ENCODE measurements at regions not wholly inside any gene's neighbourhood (a gene's known extent, or its start where the extent isn't known, plus 50 kb on each side); places are given as distances from the start of the nearest gene placed in this dataset.

DNA sequence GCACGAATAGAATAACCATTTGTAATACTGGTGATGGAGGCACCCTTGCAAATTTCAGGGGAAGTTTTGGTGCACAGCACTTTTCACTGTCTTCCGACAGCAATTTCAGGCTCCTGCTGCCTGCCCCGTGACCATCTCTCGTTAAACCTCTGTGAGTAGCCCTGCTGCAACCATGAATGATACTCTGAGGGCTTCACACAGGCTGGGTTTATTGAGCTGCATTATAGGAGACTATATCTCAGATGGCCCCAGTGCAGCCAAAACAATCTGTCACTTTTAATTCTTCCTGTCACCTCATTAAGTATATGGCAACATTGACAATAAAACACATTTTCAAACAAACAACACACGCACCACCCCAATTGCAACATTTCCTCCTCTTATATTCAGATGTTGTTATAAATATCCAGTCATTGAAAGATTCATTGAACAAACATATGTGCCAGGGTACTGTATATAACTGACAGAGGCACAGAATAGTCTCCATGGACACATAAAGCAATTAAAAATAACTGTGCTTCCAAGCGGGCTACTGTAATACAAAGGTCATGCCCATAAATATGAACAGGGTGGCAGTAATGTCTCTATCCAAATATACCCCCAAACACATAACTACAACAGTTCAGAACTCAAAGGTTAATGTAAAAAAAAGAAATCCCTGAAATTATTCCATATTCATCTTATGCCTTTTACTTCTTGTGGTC, 477.0 kb downstream of the GBA3 start:
- DNase-seq (ENCODE audit: low read depth, low spot score), result no peak

DNA sequence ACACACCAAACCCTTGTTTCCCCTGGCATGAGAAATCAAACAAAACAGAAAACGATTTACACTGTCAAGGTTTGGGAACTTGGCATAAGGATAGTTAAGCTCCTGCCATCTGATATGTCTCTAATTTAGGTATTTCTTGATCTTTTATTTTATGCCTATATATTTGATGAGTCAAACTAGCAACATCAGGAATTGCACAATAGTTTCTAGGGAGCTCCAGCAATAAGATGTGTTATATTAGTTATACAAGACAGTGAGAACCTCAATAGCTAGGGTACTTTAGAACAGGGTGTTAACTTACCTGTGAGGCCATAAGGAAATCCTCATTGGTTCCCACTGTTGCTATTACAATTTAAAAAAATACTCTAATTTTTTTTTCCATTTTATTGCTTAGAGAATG, 474.2 kb downstream of the GBA3 start:
- DNase-seq (ENCODE audit: low read depth, low spot score), result no peak

DNA sequence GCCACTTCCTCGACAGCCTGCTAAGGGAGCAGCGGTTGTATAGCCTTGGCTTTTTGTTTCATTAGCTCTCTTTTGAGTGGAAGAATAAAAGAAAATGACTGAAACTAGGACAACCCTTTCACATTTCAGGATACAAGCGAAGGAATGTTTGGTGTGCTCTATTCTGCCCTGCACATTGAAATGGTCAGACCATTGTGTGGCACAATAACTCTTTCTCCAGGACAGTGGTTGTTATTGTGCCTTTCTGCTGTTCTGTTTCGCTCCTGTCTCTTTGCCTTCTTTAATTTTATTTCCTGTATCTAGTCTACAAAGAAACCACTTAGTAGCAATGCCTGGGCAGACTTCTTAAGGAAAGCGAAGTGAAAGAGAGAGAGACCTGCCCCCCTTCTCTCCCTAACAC, 473.7 kb downstream of the GBA3 start:
- DNase-seq (ENCODE audit: low read depth, low spot score), result no peak

DNA sequence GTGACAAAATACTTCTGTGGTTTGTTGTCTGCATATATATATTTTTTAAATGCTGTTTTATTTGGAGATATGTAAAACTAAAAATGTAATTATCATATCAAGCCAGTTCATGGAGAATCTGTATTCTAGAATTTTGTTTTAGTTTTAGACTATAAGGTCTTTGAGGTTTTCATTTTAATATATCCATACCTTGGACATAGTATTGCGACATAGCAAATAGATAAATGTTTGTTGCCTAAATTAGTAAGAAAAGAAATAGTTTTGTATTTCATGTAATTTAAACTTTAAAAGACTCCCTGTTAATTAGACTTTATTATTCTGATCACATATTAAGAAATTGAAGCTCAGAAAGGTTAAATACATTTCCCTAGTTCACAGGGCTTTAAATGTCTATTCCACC, 472.9 kb downstream of the GBA3 start:
- no peak for DNase-seq (ENCODE audit: low read depth, low spot score)

DNA sequence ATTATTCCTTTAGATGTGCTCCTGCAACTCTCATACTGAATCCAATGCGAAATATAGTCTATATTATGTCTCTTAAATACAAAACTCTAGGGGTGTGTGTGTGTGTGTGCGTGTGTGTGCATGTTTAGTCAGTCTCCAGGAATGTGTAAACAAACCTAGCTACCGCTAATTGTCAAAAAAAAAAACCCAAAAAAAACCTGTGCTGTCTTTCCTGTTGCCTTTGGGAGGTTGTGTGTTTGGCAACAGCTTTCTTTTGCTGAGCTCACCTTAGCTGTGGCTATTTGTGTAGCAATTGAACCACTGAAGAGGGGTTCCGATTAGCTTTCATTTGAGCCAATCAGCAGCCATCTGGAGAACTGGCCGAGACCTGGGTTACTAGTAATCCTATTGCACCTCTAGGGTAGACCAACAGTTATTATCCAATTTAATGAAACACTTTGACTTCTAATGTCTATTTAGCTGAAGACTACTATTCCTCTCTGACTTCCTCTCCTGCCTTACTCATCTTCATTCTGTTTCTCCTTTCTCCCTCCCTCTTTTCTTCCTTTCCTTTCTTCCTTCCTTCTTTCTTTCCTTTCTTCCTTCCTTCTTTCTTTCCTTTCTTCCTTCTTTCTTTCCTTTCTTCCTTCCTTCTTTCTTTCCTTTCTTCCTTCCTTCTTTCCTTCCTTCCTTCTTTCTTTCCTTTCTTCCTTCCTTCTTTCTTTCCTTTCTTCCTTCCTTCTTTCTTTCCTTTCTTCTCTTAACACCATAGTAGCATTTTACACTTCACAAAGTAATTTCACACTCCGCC, 471.1 kb downstream of the GBA3 start:
- DNase-seq (ENCODE audit: low read depth, low spot score), result no peak

DNA sequence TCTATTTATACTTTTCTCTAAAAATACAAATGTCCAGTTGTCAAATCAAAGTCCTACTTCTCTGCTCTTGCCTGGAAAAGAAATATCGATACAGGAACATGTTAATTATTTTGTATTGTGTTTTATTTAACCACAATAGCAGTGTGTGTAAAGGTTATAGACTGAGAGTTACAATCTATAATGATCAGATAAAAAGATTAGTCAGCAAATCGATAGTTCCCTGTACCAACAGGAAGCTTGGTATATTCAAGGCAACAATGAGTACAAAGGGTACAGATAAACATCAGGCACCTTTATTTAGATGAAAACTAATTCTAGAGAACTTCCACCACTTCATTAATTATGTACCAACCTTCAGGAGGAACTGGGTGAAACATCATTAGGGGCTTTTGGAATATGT, 469.5 kb downstream of the GBA3 start:
- DNase-seq (ENCODE audit: low read depth, low spot score), result no peak

DNA sequence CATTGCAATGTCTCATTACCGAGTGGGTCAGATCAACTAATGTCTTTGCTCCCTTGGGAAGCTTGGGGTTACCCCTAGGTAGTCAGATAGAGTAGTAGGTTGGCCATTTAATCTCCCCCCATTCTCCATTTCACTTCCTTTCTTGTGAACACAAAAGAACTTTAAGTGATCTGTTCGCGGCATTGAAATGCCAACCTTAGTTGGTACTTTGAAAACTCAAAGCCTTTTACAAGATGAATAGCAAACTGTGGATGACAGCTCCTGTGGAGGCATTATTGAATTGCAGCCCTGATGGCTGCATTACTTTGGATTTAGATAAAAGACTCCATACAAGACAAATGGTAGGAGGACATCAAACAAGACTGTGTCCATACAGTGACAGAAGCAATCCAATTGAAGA, 469.1 kb downstream of the GBA3 start:
- DNase-seq (ENCODE audit: low read depth, low spot score), result no peak

DNA sequence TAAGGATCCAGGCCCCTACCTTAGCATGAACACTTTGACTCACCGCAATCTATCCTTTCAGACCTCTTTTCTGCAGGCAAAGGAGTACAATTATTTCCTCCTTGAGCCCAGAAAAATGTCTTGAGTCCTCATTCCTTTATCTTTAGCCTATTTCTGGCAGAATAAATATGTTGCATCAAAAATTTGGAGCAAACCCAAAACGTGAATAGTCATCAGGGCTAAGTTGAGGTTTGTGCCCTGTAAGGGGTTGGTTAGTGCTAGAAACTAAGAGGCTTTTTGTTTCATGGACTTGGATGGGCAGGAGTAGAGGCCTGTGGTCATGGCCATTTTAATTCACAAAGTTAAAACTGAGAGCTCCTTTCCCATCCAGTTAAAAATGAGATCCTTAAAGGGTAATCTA, 460.3 kb downstream of the GBA3 start:
- no peak for DNase-seq (ENCODE audit: low read depth, low spot score)

DNA sequence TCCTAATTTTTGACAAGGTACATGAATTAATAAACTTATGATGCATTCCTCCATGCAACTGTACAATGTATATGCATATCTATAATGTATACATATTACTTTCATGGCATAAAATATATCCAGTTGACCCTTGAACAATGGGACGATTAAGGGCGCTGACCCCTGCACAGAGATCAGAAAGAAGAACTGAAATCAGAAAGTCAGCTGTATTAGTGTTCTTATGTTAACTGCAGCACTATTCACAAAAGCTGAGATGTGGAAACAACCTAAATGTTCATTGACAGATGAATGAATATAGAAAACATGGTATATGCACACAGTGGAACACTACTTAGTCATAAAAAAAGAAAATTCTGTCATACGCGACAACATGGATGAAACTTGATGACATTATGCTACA, 457.1 kb downstream of the GBA3 start:
- DNase-seq (ENCODE audit: low read depth, low spot score), result no peak

DNA sequence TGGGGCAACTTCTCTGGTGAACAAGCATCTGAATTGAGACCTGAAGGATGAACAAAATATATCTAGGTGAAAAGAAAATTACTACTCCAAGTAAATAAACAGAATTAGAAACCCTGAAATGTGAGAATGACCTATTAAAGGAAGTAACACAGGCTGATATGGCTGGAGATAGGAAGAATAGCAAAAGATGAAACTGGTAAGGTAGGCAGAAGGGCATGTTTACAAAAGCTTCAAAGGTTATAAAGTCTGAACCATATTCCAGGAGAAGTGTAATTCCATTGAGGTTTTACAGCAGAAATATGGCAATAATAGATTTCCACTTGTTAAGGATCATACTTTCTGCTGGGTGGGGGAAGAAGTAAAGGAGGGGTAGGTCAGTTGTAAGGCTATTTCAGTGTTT, 452.0 kb downstream of the GBA3 start:
- DNase-seq (ENCODE audit: low read depth, low spot score), result no peak

DNA sequence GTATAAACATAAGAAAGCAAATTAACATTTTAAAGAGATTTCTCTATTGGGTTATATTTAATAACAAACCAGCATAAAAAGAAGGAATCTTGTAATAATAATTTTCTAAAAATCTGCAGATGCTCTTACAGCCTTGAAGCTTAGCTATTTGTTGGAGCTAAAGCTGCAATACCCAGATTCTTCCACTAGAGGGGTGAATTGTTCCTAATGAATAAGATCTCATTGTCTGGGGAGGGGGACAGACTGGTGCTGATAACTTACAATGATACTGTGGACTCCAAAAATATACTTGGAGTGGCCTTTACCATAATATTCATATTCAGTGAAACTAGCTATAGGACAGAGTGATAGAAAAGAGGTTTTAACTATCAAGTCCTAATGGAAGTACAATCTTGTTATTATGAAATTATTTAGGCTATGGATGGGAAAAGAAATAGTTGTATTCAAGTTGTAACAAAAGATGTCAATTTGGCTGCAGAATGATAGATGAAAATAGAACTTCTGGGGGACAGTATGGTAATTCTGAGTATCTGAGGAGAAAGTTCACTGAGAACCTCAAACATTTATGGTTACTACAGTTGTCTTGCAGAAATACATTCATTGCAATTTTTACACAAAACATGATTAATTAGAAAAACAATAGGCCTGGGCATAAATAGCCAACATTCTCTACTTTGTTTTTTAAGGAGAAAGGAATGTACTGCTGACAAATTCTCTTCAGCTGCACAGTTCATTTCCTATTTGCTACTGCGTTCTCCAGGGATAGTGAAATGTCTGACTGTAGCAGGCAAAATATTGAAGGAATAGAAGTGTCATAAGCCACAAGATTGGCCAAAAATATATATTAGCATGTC, 443.3 kb downstream of the GBA3 start:
- DNase-seq (ENCODE audit: low read depth, low spot score), result no peak

DNA sequence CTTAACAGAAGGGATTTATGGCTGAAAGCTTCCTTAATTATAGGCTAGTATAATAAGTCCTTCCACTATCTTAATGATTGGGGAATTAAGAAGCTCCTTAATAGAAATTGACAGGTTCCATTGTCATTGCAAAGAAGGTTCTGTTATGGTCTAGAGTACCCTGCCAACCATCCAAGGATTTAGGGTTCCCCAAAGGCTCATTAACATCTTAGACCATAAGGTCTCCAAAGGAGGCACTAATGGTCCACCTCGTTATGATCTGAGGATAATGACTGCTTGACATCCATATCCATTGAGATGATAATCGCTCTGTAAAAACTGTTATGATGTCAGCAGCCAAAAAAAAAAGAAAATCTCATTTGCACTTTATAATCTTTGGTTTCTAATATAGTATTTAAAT, 441.6 kb downstream of the GBA3 start:
- no peak for DNase-seq (ENCODE audit: low read depth, low spot score)

DNA sequence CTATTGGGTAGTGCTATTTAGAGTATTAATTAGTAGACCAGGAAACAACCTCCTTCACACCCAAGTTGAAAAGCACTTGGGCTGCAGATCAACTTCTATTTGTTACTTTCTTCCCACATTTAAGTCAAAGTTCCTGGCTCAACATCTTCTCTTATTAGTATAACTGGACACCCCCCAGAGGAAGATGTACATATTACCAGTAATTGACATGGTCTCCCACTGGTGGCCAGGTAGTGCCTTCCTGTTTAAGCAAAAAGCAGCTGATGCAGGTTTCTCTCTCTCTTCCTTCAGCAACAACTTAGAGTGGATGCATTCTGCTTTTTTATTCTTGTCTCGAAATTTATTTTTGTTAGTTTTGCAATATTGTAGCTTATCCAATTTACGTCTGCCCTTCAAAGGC, 438.1 kb downstream of the GBA3 start:
- DNase-seq (ENCODE audit: low read depth, low spot score), result no peak

DNA sequence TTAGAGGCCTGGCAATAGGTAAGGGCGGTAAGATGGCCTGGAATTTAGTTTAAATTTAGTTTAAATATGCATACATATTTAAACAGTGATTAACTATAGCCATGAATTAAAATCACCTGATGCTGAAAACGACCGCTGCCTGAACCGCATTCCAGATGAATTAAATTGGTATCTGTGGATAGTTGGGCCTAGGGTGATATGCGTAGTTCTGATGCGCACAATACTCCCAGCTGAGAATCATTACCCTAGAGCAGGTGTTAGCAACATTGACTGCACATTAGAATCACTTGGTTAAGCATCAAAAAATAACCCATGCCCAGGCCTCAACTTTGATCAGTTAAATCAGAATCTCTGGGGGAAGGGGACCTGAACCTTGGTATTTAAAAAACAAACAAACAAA, 432.4 kb downstream of the GBA3 start:
- DNase-seq (ENCODE audit: low read depth, low spot score), result no peak

DNA sequence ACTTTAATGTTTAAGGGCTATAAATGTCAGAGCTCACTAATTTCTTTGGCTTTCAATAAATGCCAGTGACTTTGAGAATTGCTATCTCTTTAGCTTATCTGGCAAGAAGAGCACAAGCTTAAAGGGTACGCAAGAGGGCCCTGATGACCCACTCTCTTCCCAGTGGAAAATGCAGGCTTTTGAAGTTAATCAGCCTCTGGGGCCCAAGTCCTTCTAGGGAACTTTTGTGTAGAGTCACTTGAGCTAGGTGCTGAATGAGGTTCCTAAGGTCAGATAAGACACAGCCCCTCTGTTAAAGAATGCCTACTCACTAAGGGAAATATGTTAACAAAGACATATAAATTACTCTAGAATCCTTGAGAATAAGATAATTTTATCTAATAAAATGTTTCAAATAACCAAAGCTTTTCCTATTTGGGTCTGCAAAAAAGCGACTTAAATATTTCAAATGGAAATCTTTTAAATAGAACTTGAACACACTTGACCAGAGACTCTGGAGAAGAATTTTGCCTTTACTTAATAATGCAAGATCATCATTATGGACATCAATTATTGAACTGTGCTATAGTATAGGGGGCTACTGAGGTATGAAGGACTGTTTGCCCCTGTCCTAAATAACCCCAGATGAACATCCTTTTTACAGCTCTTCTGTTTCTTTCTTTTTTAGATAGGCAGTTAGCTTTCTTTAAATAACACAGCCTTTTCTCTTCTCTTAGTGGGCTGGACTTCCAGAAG, 430.1 kb downstream of the GBA3 start:
- DNase-seq (ENCODE audit: low read depth, low spot score), result no peak

DNA sequence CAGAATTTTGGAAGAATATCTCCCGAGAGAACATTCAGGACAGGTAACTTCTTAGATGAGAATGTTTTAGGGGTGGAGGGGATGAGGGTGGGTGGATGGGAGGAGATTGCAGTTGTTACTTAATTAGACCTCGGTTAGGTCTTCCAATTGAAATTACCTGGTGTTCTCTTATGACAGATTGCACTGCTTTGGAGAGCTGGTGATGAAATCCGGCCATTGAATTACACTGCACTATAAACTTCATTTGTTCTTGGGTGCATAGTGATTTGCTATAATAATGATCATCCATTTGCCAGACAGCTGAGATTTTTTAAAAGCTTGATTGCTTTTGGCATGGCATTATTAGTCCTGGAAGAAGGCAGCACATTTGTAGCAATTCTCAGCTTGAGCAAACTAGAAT, 427.6 kb downstream of the GBA3 start:
- DNase-seq (ENCODE audit: low read depth, low spot score), result no peak

DNA sequence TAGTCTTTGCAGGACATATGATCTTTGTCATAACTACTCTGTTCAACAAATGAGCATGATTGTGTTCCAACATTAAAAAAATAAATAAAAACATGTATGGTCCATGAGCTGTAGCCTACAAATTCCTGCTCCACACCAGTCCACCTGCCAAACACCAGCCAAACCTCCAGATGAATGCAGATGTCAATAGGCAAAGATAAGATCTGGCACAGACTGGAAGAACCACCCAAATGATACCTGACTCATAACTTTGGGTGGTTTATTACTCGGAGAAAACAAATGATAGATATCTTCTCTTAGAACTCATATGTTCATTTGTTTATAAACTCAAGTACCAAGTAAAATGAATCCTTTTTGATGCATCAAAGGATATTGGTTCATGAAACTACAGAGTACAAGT, 425.1 kb downstream of the GBA3 start:
- no peak for DNase-seq (ENCODE audit: low read depth, low spot score)

DNA sequence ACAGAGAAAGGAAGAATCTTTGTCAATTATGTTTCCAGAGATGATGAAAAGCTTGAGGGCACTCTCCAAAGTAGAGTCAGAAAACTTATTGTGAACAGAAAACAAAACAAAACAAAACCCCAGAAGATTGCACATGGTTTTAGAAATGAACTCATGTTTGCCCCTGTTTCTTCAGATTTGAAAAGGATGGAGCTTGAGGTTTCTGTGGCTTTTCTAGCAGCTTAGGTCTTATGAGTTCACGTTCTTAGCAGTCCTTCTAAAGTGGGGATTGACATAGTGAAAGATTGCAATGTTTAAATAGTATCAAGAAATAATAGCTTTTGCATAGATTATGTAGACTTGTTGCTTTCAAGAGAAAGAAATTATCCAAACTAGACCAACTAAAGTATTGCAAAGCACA, 421.8 kb downstream of the GBA3 start:
- no peak for DNase-seq (ENCODE audit: low read depth, low spot score)

DNA sequence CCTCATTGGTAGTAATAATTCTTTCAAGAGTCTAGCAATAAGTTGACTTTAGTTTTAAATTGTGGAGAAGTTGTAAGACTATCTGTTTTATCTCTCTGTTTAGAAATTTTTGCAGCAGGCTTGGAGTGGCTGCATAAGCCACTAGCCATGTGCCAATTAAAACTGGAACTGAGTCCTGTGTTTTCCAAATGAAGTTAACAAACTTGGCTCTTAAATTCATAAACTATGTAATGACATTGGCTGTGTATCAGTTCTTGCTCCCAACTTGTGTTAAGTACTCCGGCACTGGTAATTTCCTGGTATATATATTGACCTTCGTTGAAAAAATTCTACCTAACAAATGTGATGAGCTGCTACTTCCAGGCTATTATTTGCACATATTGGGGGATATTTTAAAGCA, 420.4 kb downstream of the GBA3 start:
- DNase-seq (ENCODE audit: low read depth, low spot score), result no peak

DNA sequence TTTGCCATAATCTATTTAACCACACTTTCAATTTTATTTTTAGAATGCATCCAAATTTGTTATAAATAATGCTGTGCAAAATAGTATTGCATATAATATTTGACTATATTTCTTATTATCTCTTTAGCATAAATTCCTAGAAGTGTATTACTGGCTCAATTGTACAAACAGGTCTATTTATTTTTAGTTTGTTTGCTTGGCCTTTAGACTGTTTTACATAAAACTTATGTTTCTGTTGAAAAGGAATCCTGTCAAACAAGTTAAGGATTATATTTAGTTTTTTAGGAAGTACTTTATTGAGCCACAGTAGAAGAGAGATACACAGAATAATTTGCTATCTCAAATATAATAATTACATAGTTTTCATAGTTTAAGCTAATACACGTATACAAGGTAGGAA, 413.8 kb downstream of the GBA3 start:
- DNase-seq (ENCODE audit: low read depth, low spot score), result no peak

DNA sequence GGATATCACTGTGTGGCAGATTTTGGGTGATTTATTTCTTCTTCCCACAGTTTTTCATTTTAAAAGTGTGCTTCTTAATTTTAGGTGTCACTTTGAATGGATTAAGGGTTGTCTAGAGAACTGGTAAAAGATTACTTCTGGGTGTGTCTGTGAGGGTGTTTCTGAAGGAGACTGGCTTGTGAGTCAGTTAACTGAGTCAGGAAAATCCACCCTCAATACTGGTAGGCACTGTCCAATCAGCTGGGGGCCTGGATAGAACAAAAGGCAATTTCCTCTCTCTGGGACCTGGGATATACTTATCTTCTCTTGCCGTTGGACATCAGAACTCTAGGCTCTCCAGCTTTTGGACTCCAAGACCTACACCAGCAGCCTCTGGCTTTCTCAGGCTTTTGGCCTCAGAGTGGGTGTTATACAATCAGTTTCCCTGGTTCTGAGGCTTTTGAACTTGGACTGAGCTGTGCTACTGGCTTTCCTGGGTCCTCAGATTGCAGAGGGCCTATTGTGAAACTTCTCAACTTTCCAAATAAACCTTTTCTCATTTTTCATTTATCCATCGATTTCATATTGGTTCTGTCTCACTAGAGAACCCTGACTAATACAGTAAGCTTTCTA, 413.1 kb downstream of the GBA3 start:
- DNase-seq (ENCODE audit: low read depth, low spot score), result no peak
